ENCODE measurements at regions not wholly inside any gene's neighbourhood (a gene's known extent, or its start where the extent isn't known, plus 50 kb on each side); places are given as distances from the start of the nearest gene placed in this dataset.

GRCh38 chr1:175808573-175808972, 65.2 kb upstream of the TNR start:
- Histone ChIP-seq H3K27ac (no peak overlapping the region), H3K36me3 (replicated peaks) (no peaks in the 10 kb centered on the region), H3K4me3 (ENCODE audit: low read depth, low read length) (no peak overlapping the region), H3K27me3 (replicated peaks) (no peaks in the 10 kb centered on the region)
- in situ Hi-C loops (cut with HindIII; ENCODE audit: low pct_ligation_motif_present, low sequenced_read_pairs): no loop called here
- no peak for TF ChIP-seq CTCF (IDR thresholded peaks at IDR 0.05; ENCODE audit: low read depth, low read length, missing control alignments)
- DNase-seq: no peak

- in situ Hi-C loops (cut with HindIII; ENCODE audit: low pct_ligation_motif_present, low sequenced_read_pairs): no loop called here
These were observed 61.2 kb upstream of the TNR start for GRCh38 chr1:175804561-175804960.

GRCh38 chr1:175803413-175803812, 60.0 kb upstream of the TNR start:
- no peak for TF ChIP-seq CTCF (IDR thresholded peaks at IDR 0.05; ENCODE audit: low read depth, low read length, missing control alignments)
- Histone ChIP-seq H3K27me3 (replicated peaks) (no peaks in the 10 kb centered on the region), H3K27ac (no peak overlapping the region), H3K4me3 (ENCODE audit: low read depth, low read length) (no peak overlapping the region), H3K36me3 (replicated peaks) (no peaks in the 10 kb centered on the region)
- in situ Hi-C loops (cut with HindIII; ENCODE audit: low pct_ligation_motif_present, low sequenced_read_pairs): no loop called here
- DNase-seq: no peak

More at GRCh38 chr1:175804561-175804960, 61.2 kb upstream of the TNR start:
- Histone ChIP-seq H3K27me3 (replicated peaks) (no peaks in the 10 kb centered on the region), H3K4me3 (ENCODE audit: low read depth, low read length) (no peak overlapping the region), H3K36me3 (replicated peaks) (no peaks in the 10 kb centered on the region), H3K27ac (no peak overlapping the region)
- DNase-seq: no peak
- no peak for TF ChIP-seq CTCF (IDR thresholded peaks at IDR 0.05; ENCODE audit: low read depth, low read length, missing control alignments)

GRCh38 chr1:175802407-175803123, 59.2 kb upstream of the TNR start:
- H3K27me3 ChIP-seq (replicated peaks): no peaks in the 10 kb centered on the region
- H3K4me3 ChIP-seq (ENCODE audit: low read depth, low read length): no peak overlapping the region
- in situ Hi-C loops (cut with HindIII; ENCODE audit: low pct_ligation_motif_present, low sequenced_read_pairs): no loop called here
- no peak for TF ChIP-seq CTCF (IDR thresholded peaks at IDR 0.05; ENCODE audit: low read depth, low read length, missing control alignments)
- DNase-seq: no peak
- H3K27ac ChIP-seq: no peak overlapping the region
- H3K36me3 ChIP-seq (replicated peaks): no peaks in the 10 kb centered on the region

GRCh38 chr1:175801979-175802378, 58.6 kb upstream of the TNR start:
- TF ChIP-seq CTCF (IDR thresholded peaks at IDR 0.05; ENCODE audit: low read depth, low read length, missing control alignments): no peak
- Histone ChIP-seq H3K4me3 (ENCODE audit: low read depth, low read length) (no peak overlapping the region), H3K27ac (no peak overlapping the region), H3K36me3 (replicated peaks) (no peaks in the 10 kb centered on the region), H3K27me3 (replicated peaks) (no peaks in the 10 kb centered on the region)
- DNase-seq: no peak
- in situ Hi-C loops (cut with HindIII; ENCODE audit: low pct_ligation_motif_present, low sequenced_read_pairs): no loop called here

GRCh38 chr1:175797576-175797975, 54.2 kb upstream of the TNR start:
- H3K27me3 ChIP-seq (replicated peaks): no peaks in the 10 kb centered on the region
- in situ Hi-C loops (cut with HindIII; ENCODE audit: low pct_ligation_motif_present, low sequenced_read_pairs): no loop called here
- TF ChIP-seq CTCF (IDR thresholded peaks at IDR 0.05; ENCODE audit: low read depth, low read length, missing control alignments): no peak
- no peak for DNase-seq
- H3K36me3 ChIP-seq (replicated peaks): no peaks in the 10 kb centered on the region
- no peak overlapping the region for H3K4me3 ChIP-seq (ENCODE audit: low read depth, low read length)
- no peak overlapping the region for H3K27ac ChIP-seq
